ENCODE measurements at regions not wholly inside any gene's neighbourhood (a gene's known extent, or its start where the extent isn't known, plus 50 kb on each side); places are given as distances from the start of the nearest gene placed in this dataset.
"Not testable (repeated sequence)": the region's sequence is repeated elsewhere in the genome, so short reads cannot be mapped to it uniquely, and the experiment has no call there.

DNA sequence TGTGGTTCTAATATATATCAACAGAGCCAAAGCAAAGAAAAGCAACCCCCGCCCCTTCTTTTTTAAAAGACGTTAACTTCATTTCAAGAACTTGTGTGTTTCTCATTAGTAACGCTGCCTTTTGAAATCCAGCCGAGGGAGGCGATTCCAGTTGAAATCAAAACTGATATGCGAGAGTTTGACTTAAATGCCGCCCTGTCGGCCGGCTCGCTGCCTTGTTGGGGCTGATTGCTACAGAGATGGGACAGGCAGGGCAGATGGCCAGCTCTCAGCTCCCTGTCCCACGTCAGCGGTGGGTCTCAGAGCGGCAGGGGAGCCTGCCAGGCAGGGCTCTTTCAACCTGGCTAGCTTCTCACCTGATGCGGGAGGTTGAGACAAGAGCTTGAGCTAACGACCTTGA, 51.9 kb upstream of the ALX4 start:
- no peak for DNase-seq

DNA sequence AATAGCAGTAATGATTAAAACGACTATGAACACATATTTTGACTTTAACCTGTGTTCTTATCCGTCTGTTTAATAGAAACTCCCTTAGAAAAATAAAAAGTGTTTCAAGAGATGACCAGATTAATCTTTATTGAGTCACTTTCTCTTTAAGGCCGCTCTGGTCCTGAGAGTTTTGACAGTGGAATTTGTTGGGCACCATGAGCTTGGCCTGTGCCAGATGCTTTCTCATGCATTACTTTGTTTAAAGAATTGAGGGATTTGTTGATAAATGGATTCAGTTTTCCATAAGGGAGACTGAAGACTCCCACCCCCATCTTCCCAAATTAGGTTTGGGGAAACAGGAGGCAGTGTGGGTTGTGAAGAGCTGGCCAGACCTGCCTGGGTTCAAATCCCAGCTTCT, 53.2 kb upstream of the ALX4 start:
- no peak for DNase-seq

DNA sequence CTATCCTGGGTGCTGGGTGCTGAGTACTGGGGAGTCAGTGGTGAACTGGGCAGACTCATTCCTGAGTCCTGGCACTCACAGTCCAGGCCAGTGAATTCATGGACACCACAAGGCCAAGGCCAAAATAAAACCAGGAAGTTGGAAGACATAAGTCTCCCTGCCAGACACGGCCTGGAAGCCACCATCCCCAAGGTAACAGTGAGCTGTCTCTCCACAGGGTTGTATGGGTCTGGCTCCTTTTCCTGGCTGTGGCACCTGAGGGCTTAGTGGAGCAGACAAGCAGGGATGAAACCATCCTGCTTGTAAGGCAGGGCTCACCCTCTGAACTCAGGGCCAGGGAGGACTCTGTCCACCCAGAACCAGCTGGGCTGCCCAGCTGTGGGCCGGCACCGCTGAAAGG, 54.7 kb upstream of the ALX4 start:
- no peak for DNase-seq

DNA sequence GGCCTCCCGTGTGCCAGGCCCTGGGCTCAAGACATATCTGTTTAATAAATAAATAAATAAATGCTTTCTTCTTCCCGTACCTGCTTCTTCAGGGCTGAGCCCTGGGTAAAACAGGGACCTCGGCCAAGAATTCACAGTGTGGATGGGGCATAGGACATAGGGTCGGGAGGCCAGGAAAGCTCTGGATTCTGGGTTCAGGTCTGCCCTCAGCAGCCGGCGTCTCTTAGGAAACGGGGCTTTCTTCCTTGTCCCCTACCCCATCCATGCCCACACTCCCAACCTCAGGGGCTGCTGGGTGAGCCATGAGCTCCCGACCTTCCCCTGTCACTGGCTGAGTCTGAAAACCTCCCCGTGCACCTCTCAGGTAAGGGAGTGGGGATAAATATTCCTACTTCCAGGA, 55.7 kb upstream of the ALX4 start:
- DNase-seq = no peak

DNA sequence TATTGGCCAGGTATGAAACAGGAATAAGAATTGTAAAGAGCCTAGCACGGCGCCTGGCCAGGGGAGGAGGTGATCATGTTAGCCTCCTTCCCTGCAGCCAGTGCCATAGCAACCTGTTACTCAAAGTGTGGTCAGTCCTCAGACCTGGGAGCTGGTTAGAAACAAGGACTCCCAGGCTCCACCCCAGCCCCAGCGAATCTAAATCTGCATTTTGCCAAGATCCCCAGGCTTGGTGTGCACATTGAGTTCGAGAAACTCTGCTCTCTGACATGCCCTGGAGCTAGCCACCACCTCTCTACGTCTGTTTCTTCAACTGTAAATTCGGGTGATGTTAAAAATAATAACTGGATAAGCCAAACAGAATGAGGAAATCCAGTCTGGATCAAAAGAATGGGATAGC, 56.1 kb upstream of the ALX4 start:
- no peak for DNase-seq

DNA sequence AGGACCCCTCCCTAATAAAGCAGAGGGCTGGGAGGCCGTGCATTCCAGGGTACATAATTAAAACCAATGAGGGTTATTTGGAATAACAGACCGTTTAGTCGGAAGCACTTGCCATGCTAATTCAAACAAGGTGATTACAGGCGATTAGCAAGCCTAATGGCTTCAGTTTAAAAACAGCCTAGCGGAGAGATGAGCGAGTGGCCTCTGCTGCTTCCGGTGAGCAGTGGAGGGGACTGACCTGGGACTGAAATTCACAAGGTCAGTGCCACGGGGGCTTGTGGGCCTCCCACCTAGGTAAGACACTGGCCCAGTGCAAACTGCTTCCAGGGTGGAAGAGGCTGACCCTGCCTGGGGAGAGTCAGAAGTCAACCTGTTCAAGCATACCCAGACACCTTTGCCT, 56.8 kb upstream of the ALX4 start:
- no peak for DNase-seq

DNA sequence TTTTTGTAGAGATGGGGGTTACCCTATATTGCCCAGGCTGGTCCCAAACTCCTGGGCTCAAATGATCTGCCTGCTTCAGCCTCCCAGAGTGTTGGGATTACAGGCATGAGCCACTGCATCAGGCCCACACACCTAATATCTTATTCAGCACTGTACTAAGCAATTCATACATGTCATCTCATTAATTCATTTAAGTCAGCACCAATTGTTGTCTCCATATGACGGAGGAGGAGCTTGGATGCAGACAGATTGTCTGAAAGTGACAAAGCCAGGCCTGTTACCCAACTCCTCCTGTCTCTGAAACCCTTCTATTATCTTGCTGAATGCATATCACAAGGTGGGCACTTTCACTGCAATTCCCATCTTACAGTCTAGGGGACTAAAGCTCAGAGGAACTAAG, 57.5 kb upstream of the ALX4 start:
- no peak for DNase-seq

DNA sequence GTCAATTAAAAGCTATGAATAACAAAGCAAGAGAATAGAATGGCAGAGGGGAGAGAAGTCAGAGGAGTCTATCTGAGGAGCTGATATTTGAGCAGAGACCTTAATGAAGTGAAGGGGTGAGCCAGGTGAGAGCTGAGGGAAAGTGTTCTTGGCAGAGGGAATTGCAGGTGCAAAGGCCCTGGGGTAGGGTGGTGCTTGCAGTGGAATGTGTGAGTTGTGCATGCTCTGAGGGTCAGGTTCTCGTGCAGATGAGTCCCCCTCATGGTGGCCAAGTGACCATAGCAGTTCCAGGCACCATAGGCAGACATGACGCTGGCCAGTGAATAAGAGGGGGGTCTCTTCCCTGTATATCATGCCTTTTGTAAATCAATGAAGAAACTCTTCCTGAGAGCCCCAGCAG, 58.9 kb upstream of the ALX4 start:
- no peak for DNase-seq

DNA sequence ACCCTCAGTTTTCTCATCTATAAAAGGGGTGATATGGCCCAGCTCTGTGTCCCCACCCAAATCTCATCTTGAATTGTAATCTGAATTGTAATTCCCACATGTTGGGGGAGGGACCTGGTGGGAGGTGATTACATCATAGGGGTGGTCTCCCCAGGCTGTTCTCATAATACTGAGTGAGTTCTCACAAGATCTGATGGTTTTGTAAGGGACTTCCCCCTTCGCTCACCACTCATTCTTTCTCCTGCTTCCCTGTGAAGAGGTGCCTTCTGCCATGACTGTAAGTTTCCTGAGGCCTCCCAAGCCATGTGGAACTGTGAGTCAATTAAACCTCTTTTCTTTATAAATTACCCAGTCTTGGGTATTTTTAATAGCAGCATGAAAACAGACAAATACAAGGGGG, 61.1 kb upstream of the ALX4 start:
- DNase-seq = not testable (repeated sequence)

DNA sequence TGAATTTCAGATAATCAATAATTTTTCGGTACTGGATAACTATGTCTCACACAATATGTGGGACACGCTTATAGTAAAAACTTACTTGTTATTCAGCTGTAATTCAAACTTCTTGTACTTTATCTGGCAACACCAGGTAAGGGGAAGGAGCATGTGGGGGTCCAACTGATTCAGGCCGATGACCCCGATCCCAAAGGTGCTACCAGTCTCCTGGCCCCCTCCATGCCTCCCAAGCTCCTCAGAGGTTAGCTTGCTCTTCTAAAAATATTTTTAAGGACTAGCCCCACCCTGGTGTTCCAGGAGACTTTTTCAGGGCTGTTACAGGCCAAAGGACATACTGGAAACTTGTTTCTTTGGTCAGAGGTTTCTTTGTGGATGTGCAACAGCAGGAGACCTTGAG, 61.8 kb upstream of the ALX4 start:
- no peak for DNase-seq

DNA sequence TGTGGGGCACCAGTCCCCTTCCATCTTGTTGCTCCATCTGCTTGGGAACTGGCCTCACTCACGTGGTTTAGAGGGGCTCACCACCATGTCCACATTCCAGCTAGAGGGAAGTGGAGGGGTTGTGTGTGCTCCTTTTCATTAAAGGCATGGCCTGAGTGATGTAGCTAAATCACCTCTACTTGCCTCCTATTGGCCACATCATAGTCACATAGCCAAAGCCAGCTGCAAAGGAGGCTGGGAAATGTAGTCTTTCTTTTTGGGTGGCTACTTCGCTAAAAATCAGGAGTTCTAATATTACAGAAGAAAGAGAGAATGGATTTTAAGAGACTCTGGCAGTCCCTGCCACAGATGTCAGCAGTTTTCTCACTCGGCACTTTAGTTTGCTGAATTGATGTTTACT, 63.0 kb upstream of the ALX4 start:
- DNase-seq = no peak

DNA sequence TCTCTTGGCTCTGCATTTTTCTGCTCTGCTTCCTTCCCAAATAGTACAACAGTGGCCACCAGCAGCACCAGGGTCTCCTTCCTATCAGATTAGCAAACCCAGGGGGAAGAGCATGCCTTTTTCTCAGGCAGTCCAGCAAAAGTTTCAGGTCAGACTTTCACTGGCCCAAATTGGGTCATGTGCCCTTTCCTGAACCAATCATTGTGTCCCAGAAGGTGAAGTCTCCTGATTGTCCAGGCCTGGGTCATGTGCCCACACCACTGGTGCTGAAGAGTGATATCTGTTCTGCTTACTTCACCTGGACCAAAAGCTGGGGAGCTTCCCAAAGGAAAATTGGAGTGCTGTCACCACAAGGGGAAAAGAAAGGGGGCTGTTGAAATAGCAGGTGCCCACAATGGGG, 64.1 kb upstream of the ALX4 start:
- no peak for DNase-seq

DNA sequence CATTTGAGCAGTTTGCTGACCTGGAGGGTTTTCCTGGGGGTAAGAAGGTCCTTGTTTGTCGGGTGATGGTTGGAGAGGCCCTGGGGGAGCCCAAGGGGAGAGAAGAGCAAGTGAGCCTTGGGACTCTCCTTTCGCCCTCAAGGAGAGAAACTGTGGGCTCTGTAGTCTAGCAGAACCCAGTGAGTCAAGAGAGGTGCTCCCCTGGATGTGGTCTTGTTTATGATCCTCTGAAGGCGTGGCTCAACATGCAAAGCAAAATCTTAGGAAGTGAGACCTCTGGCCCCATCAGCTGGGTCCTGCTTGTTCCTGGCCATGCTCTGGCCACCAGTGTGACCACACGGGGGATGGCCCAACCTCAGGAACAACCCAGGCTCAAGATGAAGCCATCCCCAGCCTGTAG, 66.5 kb upstream of the ALX4 start:
- no peak for DNase-seq

DNA sequence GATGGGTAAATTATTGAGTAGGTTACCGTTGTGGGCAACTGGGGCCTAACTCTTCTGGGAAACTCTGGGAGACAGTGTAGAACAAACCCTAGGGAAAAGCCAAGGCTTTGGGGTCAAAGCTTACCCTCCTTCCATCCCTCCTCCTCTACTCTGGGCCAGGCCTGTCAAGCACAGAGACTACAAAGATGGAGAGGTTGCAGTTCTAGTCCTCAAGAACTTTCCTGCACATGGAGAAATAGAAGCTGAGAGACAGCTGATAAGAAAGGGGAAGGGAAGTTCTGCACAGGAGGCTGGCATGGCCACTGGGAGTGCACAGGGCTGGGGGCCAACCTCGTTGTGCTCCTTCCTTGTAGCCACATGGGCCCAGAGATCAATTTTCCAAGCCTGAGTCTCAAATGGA, 67.2 kb upstream of the ALX4 start:
- DNase-seq = no peak

DNA sequence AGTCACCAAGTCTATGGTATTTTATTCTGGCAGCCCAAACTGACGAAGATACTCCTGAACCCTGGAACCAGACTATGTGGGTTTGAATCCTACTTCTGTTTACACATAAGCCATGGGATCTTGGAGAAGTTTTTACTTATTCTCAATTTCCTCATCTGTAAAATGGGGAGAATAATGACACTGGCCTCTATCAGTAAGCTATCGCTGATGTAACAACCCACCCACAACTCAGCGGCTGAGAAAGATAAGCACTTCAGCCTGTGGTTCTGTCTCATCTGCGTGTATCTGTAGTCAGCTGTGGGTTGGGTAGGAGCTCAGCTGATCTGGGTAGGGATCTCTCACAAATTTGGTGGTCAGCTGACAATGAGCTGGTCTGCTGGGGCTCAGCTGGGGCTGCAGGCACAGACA, 68.0 kb upstream of the ALX4 start:
- no peak for DNase-seq

DNA sequence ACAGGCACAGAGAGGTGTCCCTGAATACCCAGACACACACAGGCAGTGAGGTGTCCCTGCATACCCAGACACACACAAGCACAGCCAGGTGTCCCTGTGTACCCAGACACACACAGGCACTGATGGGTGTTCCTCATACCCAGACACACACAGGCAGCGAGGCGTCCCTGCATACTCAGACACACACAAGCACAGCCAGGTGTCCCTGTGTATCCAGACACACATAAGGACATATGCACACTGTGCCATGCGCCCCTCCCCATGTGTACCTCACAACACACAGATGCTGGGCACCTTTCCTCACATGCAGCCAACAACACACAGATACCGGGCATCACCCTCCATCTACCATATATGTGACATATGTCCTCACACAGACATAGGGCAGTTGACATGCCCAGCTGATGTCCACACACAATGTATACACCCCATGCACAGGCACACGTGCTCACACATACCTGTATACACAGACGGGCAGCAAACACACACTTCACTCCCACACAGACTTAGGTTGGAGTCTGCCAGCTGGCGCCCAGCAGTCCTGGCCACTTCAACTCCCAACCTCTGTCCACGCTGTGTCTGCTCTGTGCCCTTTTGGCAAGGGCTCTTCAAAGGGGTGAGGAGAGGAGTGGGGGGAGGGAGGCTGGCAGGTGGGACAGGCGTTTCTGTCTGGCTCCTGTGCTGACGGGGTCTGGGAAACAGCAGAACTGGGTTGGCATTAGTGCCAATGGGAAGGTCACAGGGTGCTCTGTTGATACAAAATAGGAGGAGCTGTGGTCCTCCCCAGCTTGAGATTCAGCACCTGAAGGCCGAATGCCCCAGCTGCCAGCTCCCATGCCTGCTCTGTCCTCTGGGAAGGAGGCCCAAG, 69.4 kb upstream of the ALX4 start:
- peak; percentile 21 for DNase-seq

DNA sequence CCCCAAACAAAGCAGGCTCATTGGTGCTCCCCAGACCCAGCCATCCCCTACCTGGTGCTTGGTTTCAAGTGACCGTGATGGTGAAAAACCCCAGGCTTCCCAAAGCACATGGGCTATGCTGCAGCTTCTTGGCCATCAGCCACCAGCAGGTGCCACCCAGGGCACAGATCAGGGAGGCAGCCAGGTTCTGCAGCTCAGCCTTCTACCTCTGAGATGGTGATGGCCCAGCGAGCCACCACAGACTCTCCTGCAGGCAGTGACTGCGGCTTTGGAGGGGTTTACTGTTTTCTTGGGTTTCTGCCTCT, 70.0 kb upstream of the ALX4 start:
- peak; percentile 7 for DNase-seq

DNA sequence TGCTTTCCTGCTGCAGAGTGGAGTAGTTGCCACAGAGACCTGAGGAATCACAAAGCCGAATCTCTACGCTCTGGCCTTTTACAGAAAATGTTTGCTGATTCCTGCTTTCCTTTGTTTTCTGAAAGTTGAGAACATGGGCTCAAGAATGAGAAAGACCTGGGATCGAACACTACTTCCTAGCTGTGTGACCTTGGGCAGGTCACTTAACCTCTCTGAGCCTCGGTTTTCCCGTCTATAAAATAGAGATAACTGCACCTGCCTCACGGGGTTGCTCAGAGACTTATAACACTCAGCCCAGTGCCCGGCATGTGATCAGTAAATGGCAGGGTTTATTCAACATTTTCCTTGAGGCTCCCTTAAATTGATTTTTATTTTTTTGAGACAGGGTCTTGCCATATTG, 70.9 kb upstream of the ALX4 start:
- no peak for DNase-seq

DNA sequence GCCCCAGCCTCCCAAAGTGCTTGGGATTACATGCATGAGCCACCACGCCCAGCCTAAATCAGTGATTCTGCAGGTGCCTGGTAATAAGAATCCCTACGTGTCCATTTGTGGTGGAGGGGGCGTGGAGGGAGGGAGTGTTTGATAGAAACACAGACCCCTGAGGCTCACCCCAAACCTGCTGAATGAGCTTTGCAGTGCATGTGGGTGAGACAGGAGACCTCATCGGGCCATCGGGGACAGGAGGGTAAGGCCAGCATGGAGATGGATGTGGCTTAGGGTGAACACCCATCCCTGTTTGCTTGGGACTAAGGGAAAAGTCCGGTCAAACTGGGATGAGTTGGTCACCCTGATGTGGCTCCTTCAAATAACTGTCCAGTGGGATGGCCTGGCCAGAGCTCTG, 71.3 kb upstream of the ALX4 start:
- DNase-seq = no peak

DNA sequence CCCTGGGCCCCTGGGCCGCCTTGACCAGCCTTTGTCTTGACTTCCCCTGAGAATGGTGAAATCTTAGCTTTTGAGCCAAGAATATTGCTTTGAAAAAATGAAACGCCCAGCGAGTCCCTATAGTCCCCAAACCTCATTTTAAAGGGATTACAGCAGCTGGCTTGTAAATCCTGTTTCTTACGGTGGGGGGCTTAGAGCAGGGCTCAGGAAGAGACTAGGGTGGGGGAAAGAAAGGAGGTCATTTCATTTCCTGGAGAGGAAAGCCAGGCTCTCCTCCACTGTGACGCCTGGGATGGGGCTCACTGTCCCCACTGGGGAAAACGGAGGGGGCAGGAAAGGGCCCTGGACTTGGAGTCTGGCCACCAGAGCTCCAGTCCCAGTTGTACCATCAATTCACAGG, 72.2 kb upstream of the ALX4 start:
- DNase-seq = no peak

DNA sequence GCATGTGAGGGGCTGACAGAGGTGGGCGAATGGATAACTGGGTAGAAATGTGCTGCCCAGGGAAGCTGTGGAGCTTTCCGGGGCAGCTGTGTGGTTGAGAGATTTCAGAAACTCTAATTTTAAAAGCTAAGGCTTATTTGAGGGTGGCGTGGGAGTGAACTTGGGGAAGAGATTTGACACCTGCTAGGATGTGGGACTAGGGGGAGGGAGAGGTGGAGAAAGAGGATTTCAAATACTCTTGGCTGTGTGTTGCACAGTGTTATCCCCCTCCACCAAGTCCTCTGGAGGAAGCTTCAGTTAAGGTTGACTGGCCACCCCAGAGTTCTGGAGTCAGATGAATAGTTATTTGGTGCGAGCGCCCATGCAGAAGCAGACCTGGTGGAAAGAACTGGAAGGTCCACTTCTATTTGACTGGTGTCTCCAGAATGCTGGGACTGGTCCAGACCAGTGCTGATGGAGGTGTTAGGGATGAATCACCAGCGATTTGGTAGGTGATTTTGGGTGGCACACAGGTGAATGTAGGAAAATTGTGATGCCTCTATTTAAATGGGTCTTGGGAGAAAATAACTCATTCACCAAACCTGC, 72.8 kb upstream of the ALX4 start:
- DNase-seq = no peak

DNA sequence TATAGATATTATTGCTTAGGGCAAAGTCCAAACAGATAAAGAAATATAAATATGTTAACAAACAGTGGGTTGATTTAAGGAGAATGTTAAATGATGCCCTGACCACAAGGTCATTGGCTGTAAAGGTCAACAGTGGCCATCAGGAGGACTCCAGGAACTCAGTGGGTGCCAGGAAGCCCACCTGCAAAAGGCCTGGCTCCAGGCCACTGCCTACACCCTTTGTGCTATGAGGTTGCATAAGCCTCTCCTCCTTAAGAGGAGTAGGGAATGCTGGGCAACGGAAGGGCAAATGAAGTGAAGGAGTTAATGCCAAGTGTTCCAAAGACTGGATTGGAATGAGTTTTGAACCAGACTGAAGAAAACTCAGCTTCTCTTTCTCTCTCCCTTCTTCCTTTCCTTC, 73.3 kb upstream of the ALX4 start:
- DNase-seq = no peak

DNA sequence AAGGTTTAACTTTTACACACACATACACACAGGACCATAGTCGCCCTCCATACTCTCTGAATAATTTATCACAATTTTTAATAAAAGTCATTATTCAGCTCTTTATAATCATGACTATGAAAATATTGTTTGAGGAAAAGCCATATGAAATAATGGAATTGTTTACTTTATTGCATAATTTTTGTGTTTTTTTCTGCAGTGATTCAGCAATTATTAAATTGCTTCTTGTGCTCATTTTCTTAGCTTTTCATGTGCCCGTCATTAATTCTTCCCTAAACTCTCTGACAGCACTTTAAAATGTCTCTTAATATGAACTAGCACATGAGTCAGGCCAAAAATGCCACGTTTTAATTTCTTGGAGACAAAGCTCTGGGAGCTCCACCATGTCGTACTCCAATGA, 77.5 kb upstream of the ALX4 start:
- no peak for DNase-seq

DNA sequence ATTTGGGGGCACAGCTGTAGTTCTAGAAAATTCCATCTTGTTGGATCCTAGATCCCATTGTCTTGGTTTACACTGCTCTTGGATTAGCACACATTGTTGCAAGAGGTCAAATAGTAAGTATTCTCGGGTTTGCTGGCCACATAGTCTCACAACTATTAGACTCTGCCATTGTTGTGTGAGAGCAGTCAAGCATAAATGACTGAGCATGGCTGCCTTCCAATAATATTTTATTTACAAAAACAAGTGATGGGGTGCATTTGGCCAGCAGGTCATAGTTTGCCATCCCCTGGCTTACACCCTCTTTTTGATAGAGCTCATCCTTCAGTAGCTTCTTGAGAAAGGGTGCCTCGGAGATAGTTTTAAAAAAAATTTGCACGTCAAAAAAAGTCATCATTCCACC, 77.9 kb upstream of the ALX4 start:
- no peak for DNase-seq
